ENCODE measurements at regions not wholly inside any gene's neighbourhood (a gene's known extent, or its start where the extent isn't known, plus 50 kb on each side); places are given as distances from the start of the nearest gene placed in this dataset.

GRCh38 chr5:42338136-42338535, 85.1 kb upstream of the GHR start:
- DNase-seq (ENCODE audit: low read depth in 3 of 3), result no peak

- DNase-seq (ENCODE audit: low read depth in 3 of 3), result no peak
Observed at GRCh38 chr5:42349163-42349562, 74.1 kb upstream of the GHR start.

DNA sequence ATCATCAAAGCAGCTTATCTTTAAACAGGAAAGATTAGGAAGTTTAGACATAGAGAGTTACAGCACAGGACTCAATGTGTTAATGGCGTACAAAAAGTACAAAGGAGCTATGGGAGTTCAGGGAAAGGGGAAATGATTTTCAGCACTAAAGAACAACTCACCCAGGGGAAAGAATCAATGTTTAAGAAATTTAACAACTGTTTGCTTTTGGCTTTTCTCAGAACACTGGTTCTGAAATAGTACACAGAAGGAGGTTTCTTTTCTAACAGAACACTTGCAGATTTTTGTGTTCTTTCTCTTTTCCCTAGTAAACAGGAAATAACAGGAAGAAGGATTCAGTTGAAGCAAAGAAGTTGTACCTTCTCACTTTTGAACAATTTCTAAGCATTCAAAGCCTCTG, 71.3 kb upstream of the GHR start:
- no peak for DNase-seq (ENCODE audit: low read depth in 3 of 3)

- no peak for DNase-seq (ENCODE audit: low read depth in 3 of 3)
Observed at GRCh38 chr5:42360056-42360455, 63.2 kb upstream of the GHR start.

DNA sequence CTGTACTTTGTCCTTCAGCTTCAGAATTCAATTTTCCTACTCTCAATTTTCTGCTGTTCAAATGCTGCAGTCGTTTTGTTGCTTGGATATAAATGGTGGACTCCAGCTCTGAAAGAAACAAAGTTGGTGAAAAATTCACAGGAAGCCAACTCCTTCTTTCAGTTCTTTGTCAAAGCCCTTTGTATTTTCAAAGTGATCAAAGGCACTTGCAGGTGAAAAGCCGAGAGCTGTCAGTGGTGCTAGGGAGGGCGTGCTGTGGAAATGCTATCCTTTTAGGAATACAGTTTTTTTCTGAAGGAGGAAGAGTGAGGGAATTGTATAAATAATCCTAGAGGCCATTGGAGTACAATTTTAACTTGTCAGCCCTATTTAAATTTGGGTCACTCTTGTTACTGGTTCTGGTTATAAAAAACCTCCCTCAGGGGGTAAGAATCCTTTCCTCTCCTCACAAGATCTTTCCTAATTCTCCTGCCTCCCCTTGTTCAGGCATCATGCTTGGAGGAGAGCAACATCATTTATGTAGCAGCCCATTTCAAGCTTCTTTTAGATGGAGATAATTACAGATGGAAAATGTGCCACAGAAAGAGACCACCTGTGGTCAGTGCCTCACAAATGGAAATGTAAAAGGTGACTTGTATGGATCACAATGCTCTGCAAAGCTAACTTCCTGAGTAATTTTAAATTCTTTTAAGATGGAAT, 62.5 kb upstream of the GHR start:
- DNase-seq (ENCODE audit: low read depth in 3 of 3), result no peak

- no peak for DNase-seq (ENCODE audit: low read depth in 3 of 3)
Observed at GRCh38 chr5:42361315-42361688, 61.9 kb upstream of the GHR start.

DNA sequence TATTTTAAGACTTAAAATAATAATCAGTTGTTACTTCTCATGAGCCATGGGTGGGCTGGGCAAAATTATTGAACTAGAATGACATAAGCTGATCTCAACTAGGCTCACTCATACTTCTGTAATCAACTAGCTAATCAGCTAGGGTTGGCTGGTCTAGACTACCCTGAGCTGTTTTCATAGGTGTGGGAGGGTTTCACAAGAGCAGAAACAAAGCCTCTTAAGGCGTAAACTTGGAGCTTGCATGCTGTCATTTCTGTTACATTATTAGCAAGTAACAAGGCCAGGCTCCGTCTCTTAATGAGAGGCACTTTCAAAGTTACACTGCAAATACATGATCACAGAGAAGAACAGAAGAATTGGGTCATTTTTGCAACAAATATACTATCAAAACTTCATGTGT, 57.2 kb upstream of the GHR start:
- DNase-seq (ENCODE audit: low read depth in 3 of 3), result no peak

Data from stimulated activated CD4-positive, alpha-beta T cell treated with anti-CD3 and anti-CD28 coated beads, TNF-alpha, amount 100 ng/mL, for 48 hours (primary cell).